Femur (tissue), 1 donor: ENCODE measurements at regions not wholly inside any gene's neighbourhood (a gene's known extent, or its start where the extent isn't known, plus 50 kb on each side); places are given as distances from the start of the nearest gene placed in this dataset.
"Not testable (repeated sequence)": the region's sequence is repeated elsewhere in the genome, so short reads cannot be mapped to it uniquely, and the experiment has no call there.

Experiments used
- DNase-seq: peaks from one replicate; pipeline ENCODE4 v3.0.0-alpha.2; 2017

DNA sequence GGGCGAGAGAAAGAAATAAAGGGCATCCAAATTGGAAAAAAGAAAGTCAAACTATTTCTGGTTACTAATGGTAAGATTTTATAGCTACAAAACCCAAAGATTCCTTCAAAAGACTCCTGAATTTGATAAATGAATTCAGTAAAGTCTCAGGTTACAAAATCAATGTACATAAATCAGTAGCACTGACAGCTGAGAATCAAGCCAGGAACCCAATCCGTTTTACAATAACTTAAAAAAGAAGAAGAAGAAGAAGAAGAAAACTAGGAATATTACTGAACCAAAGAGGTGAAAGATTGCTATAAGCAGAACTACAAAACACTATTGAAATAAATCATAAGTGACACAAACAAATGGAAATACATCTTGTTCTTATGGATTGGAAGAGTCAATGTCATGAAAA is 291.5 kb upstream of the GULP1 start:
- no peak for DNase-seq

DNA sequence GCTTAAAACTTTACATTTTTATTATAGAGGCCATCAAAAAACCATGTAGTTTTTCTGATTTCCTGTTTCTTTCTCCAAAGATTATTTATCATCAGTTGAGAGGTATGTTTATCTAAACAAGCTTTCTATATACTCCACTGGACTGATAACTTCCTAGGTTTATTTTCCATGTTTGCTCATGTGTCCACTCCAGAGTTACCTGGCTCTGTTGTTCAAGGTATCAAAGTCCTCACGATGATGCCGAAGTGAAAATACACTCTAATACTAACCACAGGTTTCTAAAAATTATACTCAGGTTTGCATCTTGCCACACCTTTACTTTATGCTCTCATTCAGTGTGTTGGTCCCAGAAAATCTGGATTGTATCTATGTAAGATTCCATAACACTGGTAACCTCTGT is 287.9 kb upstream of the GULP1 start:
- DNase-seq: no peak

DNA sequence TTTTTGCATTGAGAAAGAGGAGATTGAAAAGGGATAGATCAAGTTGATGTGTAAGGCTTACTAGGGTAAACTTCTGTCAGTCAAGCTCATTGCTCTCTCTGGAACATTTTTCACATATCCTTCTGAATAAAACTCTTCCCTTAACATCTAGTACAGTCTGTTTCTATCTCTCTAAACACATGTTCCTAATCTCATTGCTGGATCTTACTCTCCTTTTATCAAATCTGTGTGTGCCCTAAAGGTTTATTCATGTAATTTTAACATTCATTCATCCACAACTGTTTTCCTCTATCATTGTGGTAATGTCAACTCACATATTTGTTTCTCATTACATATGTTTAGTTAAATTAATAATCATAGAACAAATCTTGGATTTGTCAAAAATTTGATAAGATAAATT is 277.9 kb upstream of the GULP1 start:
- no peak for DNase-seq

DNA sequence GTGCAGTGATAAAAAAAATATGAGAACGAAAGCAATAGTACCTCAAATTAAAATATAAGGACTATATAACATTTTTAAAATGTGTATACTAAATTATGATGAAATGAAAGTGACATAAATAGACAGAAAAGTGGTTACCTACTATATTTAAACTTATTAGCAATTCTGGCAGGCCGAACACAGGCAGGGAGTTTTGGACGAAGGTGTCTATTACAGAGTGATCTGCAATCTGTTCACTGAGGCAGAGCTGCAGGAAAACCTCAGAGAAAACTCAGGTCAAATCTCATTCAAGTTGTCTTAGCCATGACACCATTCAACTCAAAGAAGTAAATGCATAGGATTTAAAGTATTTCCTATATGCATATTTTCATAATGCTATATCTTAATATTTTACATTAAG is 274.8 kb upstream of the GULP1 start:
- DNase-seq: no peak

DNA sequence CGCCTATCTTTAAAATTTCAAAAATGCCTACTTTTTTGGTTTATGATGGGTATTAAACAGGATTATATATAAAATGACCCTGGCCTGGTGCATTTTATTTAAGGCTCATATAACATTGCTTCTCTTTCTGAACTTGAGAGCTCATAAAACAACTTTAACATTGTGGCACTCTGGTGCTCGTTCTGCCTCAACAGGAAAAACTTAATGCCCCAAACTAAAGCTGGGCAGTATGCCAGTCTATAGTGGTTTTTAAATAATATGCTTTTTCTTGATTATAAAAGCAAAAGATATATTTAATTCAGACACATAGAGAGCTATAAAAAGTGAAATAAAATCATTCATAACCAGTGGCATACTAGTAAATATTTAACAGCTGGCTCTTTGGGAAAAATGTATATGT is 269.3 kb upstream of the GULP1 start:
- DNase-seq: no peak

DNA sequence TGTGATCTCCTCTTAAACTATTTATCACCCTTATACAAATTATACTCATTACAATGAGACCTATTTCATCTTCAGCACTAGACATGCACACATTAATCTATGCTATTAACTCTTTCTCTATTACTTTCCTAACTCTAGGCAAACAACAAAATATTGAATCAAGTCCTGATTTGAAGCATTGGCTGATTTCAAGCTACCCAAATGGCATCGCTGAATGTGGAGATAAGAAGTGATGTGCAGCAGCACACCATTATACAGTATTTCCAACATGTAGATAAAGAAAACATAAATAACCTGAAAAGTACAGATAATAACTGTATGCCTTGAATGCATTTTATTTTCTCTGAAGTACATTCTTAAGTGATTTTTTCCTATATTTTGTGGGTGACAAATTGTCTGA is 268.6 kb upstream of the GULP1 start:
- DNase-seq: no peak

DNA sequence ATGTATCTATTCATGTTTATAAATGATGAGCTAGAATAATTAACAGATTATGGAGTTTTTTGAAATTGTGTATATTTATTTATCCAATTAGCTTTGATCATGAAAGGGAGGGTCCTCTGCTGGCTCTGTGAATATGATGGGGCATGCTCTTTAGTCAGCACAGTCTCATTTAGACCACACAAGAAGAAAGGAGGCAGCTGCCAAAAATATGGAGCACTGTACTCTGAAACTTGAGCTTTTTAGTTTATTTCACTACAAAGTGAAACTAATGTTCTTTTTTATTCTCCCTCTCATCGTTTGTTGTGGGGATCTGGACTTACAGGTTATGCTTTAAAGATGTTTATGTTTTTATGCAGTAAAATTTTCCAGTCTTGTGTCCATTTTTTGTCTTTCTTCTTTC is 266.9 kb upstream of the GULP1 start:
- no peak for DNase-seq

DNA sequence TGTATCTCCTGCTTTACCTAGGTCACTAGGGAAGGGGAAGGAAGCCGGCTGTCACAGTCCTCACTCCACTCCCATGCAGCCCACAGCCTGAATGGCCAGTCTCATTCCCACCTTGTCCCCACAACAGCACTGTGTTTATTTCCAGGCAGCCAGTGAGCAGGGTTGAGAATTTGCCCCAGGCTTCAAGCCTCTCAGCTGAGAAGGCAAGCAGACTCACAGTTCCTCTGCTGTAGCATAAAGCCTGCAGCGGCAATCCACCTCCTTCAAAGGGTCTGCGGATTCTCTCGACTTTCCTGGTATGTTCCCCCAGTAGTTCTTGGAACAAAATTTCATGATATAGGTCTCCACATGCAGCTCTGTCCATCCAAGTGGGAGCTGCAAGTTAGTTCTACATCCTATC is 262.9 kb upstream of the GULP1 start:
- no peak for DNase-seq

DNA sequence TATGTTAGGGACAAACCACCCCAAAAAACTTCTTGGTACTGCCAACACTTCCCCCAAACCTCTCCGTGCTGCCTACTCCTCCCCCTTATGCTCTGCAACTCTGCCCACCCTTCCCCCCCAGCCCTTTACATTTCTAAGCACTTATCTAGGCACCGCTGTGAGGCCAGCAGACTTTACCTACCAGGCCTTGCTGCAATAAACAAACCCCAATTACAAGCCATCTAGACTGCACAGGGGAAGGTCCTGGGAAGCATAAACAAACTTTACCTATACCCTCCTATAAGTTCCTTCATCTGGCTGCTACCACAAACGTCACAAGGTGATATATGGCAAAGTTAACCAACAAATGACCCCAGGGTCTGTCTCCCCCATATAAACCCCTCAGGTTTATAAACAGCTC is 259.4 kb upstream of the GULP1 start:
- DNase-seq: no peak

DNA sequence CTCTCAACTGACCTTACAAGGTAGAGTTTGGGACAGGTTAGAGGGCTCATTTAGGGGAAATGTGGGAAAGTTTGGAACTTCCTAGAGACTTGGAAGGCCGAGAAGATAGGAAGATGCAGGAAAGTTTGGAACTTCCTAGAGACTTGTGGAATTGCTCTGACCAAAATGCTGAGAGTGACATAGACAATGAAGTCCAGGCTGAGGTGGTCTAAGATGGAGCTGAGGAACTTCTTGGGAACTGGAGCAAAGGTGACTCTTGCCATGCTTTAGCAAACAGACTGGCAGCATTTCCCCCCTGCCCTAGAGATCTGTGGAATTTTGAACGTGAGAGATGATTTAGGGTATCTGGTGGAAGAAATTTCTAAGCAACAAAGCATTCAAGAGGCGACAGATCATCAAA is 258.9 kb upstream of the GULP1 start:
- no peak for DNase-seq

DNA sequence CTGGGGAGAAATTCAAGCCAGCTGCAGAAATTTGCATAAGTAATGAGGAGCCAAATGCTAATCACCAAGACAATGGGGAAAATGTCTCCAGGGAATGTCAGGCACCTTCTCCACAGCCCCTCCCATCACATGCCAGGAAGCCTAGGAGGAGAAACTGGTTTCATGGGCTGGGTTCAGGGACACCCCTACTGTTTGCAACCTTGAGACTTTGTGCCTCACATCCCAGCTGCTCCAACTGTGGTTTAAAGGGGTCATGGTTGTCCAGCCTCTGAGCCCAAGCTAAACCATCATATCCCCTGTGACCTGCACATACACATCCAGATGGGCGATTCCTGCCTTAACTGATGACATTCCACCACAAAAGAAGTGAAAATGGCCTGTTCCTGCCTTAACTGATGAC is 258.4 kb upstream of the GULP1 start:
- DNase-seq: not testable (repeated sequence)

DNA sequence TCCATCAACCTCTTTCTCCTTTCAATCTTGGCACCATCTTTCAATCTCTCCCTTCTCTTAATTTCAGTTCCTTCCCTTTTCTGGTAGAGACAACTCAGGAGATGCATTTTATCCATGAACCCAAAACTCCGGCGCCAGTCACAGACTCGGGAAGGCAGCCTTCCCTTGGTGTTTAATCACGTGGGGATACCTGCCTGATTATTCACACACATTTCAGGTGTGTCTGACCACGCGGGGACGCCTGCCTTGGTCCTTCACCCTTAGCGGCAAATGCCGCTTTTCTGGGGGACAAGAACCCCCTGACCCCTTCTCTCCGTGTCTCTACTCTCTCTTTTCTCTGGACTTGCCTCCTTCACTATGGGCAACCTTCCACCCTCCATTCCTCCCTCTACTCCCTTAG is 257.6 kb upstream of the GULP1 start:
- DNase-seq: not testable (repeated sequence)

DNA sequence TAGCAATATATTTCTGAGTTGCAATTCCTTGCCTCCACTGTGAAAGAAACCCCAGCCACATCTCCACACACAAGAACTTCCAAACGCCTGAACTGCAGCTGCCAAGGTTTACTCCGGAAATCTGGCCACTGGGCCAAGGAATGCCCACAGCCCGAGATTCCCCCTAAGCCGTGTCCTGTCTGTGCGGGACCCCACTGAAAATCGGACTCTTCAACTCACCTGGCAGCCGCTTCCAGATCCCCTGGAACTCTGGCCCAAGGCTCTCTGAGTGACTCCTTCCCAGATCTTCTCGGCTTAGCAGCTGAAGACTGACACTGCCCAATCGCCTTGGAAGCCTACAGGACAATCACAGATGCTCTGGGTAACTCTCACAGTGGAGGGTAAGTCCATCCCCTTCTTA is 256.3 kb upstream of the GULP1 start:
- not testable (repeated sequence) for DNase-seq

DNA sequence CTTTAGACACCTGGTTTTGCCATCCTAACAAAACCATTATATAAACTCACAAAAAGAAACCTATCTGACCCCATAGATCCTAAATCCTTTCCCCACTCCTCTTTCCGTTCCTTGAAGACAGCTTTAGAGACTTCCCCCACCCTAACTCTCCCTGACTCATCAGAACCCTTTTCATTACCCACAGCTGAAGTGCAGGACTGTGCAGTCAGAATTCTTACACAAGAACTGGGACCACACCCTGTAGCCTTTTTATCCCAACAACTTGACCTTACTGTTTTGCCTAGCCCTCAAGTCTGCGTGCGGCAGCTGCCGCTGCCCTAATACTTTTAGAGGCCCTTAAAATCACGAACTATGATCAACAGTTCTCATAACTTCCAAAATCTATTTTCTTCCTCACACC is 254.9 kb upstream of the GULP1 start:
- not testable (repeated sequence) for DNase-seq

DNA sequence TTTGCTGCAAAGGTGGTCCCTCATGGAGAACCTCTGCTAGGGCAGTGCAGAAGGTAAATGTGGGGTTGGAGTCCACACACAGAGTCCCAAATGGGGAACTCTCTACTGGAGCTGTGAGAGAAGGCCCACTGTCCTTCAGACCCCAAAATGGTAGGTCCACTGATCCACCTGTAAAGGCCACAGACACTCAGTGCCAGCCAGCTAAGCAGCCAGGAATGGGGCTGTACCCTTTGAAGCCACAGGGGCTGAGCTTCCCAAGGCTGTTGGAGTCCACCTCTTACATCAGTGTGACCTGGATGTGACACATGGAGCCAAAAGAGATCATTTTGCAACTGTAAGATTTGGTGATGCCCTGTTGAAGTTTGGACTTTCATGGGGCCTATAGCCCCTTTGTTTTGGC is 252.4 kb upstream of the GULP1 start:
- DNase-seq: no peak

DNA sequence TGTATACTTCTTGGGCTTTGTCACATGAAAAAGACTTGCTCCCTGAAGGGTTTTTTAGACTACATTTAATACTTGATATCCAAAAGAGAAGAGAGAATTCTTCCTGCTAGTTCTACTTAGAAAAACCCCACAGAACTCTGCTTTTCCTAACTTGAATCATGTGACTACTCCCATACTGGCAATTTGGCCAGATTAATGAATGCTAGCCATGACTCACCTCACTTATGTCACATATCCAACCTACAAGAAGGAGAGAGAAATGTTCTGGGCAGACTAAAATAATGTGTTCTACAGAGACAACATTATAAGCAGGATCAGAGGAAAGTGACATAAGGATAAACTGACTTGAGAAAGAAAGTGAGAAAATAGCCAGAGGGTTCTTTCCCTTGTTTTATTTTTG is 249.3 kb upstream of the GULP1 start:
- no peak for DNase-seq

DNA sequence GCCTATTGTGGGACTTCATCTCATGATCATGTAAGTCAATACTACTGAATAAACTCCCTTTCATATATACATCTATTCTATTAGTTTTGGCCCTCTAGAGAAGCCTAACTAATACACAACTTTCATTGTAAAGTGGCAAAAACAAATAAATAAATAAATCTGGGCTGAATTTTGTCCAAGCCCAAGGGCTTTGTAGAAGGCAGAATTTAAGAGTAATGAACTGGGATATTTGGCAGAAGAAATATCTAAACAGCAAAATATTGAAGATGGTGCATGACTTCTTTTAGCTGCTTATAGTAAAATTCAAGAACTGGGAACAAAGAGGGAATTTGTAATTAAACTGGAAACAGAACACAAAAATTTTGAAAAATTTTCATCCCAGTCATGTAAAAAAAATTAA is 246.7 kb upstream of the GULP1 start:
- no peak for DNase-seq

DNA sequence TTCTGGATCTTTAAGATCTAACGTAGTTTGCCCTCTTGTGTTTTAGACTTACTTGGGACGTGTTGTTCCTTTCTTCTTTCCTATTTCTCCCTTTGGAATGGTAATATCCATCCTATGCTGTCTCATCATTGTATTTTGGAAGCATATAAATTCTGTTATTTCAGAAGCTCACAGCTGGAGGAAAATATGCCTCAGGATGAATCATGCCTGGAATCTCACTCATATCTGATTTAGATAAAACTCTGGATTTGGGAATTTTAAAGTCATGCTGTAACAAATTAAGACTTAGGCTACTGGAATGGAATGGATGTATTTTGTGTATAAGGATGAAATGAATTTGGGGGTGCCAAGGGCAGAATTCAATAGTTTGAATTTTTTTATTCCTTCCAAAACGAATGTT is 245.2 kb upstream of the GULP1 start:
- no peak for DNase-seq

DNA sequence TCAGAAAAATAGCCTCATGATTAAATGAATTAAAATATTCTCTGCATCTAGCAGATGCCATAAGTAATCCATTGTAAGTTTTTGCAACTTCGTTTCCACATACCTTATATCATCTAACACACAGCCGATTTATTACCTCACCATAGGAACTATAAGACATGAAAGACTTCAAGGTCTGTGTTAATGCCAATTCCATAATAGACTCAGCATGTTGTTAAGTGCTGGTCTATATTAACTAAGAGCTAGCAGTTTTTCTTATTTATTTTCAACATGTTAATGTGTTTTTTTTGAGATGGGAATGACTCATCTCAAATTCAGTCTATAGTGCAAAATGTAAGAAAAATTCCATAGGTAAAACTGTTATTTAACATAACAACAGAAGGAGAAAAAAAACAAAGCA is 243.9 kb upstream of the GULP1 start:
- DNase-seq: no peak

DNA sequence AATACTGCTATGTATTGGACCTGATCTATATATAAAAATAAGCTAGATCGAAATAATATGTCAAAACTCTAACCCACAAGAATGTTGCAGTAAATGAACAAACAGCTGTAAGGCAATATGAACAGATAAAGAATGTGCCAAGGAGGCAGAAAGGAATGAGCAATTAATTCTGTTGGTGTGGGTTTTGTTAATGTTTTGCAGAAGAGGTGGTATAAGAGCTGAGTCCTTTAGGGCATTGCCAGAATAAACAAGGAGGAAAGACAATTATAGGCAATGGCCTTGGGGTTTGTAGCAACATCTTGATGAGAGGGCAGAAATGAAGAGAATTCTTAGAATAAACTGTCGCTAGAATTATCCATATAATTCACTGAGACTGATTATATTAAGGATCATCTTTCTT is 240.9 kb upstream of the GULP1 start:
- no peak for DNase-seq

DNA sequence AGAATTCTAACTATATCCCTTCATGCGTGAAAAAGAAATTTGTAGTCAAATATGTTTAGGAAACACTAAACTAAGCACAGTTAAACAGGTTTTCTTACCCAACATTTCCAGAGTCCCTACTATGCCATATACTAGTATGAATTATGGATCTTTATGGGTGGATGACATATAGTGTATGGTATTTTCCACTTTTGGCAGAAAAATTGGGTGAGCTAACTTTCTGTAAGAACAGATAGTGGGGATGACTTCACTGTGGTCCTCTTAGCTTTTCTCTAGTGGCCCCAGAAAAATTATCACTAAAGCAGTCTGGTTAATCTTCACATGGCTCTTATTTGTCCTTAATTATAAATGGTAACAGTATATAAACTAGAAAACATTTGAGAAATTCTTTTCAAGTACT is 240.0 kb upstream of the GULP1 start:
- no peak for DNase-seq

DNA sequence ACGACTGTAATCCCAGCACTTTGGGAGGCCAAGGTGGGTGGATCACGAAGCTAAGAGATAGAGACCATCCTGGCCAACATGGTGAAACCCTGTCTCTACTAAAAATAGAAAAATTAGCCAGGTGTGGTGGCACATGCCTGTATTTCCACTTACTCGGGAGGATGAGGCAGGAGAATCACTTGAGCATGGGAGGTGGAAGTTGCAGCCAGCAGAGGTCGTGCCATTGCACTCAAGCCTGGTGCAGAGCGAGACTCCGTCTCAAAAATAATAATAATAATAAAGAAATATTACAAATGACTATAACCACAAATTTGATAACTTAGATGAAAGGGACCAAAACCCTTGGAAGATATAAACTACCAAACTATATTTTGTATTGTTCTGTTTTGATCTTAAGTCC is 226.3 kb upstream of the GULP1 start:
- DNase-seq: no peak

DNA sequence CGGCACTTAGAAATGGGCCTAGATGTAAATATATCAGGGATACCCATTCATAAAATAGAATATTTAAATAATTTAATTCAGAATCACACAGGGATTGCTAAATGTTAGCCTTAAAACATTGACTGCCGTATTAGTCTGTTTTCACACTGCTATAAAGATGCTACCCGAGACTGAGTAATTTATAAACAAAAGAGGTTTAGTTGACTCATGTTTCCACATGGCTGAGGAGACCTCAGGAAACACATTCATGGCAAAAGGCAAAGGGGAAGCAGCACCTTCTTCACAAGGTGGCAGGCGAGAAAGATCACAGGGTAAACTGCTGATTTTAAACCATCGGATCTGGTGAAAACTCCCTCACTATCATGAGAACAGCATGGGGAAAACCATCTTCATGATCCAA is 223.6 kb upstream of the GULP1 start:
- no peak for DNase-seq

DNA sequence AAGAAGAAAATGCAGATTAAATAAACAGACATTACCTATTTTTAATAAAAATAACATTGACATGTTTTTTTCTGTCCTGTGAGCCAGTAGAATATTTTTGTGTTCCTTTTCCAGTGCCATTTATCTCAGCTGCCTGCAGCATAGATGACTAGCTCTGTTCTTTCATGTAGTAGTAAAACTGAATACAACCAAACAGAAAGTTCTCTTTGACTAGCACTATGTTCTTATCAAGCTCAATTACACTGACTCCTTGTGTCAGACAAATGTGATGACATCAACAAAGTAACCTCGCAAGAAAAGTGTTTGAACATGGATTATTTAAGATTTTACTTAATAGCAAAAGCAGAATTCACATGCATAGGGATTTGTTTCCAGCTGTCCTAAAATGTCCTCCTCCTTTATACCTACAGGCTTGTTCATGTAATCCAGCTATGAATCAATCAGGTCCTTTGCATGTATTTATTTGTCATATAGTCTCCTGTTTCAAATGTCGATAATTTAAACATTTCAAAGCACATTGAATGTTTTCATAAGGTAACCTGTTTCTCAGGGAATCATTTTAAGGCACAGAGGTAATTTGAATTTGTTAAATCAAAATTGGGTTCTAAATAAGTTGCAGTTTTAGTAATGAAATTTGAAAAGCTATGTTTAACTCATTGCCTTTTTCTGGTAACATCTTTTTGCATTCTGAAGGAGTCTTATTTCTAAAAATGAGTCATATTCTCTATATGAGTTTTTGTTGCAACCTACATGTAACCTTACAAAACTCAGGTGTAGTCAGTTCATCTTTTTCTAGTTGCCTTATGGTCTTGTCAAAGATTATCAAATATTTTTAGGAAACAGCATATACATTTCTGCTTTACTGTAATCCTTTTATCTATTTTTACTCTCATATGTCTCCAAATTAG is 215.3 kb upstream of the GULP1 start:
- no peak for DNase-seq

DNA sequence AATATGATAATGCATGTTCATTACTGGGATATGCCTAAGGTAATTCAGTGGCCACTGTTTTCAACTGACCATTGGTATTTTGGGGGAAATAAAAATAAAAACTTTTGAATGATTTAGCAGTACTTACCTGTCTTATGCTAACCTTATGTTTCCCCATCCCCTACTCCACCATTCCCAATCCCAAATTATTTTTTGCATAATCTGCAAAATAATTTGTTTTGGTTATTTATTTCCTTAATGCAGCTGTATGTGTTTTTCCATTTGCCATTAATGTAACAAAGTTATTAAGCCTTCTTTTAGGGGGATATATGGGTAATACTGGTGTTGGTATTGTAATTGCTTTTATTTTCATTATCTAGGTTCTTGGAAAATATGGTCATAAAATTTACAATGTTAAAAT is 213.9 kb upstream of the GULP1 start:
- no peak for DNase-seq
